HG02938 (cell line): ENCODE measurements at regions not wholly inside any gene's neighbourhood (a gene's known extent, or its start where the extent isn't known, plus 50 kb on each side); places are given as distances from the start of the nearest gene placed in this dataset.

ENCODE experiments used
- ATAC-seq: cut with Tn5 transposase; IDR thresholded peaks from one replicate; pipeline ENCODE4 v1.9.1; 2021; ENCODE audit warnings: mild to moderate bottlenecking, moderate library complexity; ENCODE audit not compliant: unreplicated experiment

DNA sequence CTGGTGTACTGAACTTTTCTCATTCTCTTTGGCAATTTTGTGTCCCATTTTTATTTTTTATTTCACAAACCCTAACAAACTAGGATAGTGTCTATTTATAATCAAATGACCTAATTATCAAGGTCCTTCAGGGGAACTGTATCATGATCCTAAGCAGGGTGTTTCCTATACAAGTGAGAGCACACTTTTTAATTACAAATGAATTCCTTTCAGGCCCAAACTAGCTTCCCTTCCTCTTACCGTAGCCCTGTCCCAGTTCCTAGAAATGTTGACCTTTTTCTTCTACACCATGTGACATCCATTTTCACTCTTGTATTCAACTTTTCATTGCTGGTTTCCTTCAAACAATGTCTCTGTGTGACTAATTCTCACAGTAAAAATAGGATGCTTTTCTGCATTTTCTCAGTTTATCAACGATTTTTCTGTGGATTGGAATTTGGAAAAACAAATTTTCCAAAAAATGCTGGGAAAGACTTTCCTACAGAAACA, 411.4 kb downstream of the CCDC91 start:
- no peak for ATAC-seq

DNA sequence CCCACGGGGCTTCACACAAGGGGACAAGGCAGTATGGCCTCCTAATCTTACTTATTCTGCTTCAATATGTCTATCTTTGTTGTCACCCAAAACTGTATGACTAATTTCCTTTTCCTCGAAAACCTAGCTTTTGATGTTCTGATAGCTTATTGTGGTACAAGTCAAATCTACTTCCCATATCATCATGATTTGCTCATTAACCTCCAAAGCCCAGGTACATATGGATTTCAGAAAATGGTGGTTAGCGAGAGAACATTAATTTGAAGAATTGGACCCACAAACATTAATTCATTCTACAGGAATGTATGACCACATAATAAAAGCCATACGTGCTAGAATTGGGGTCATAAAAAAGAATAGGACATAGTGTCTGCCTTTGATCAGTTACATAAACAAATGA, 412.5 kb downstream of the CCDC91 start:
- ATAC-seq, result no peak

DNA sequence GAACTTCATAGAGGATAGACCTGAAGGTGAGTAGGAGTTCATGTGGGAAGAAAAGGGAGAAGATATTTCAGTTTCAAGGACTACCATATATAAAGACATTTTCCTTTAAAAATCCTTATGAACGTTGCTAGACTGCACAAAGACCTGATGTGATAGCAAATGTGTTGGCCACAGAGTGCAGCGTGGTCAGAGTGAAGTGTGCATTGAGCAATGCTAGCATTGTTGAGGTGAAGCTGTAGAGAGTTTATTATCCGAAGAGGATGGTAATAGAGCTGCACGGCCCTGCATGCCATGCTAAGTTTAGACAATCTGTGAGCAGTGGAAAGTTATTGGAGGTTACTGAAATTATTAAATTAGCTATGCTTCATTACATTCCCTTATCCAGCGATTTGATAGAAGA, 413.0 kb downstream of the CCDC91 start:
- ATAC-seq, result no peak

GRCh38 chr12:28603801-28604200, 413.5 kb downstream of the CCDC91 start:
- no peak for ATAC-seq

- no peak for ATAC-seq
These were observed 414.0 kb downstream of the CCDC91 start for GRCh38 chr12:28604240-28604639.

DNA sequence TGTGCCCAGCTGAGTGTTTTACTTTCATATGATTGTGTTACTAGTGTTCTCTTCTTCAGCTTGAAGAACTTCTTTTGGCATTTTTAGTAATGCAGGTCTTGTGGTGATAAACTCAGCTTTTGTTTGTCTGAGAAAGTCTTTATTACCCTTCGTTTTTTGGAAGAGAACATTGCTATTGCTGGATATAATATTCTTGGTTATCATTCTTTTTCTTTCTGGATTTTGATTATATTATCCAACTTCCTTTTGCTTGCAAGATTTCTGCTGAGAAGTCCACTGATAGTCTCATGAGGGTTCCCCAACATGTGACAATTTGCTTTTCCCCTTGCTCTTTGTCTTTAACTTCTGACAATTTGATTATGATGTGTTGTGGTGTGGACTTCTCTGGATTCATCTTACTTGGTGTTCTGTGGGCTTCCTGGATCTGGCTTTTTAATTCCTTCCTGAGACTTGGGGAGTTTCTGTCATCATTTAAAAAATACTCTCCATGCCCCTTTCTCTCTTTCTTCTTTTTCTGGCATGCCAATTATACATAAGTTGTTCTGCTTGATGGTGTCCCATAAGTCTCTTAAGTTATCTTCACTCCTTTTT, 416.8 kb downstream of the CCDC91 start:
- ATAC-seq, result no peak

DNA sequence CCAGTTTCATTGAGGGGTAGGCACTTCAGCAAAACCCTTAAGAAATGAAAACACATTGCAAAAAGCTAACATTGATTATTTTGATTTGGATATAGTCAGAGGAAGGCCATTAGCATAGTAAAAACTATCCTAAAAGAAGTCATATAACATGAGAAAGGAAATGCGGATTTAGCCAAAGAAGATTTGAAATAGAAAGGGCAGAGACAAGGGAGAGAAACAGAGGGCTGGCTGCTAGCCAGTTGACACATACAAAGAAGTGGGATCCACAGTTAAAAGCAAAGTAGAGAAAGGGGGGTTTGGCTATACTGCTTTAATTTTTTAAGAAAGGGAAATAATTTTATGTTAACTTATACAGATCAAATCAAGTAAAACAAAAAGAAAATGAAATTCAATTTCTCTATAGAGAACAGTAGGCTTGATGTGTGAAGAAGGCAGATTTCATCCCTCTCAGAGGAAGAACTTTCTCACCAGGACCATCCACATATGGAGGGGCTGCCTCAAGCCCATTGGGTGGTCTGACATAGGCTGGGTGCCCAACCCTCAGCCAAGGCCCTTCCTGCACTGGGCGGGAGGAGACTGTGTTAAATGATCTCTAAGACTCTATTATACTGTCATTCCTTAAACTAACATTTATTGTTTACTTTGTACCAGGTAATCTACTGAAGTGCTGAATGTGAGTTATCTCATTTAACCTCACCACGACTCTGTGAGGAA, 420.3 kb downstream of the CCDC91 start:
- no peak for ATAC-seq

DNA sequence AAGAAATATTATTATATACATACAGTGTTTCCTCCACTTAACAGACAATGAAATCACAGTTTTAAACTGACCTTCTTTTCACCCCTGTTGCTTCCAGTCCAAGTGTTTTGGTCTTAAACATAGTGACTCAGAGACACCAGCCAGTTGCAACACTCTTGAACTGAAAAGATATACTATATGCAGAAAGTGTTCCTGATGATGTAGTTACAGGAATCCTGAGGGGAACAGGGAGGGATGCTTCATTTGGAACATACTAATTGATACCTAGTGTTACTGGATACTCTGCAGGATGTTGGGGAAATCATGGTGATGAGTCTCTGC, 420.8 kb downstream of the CCDC91 start:
- ATAC-seq, result no peak

GRCh38 chr12:28611449-28611848, 421.2 kb downstream of the CCDC91 start:
- ATAC-seq, result no peak

DNA sequence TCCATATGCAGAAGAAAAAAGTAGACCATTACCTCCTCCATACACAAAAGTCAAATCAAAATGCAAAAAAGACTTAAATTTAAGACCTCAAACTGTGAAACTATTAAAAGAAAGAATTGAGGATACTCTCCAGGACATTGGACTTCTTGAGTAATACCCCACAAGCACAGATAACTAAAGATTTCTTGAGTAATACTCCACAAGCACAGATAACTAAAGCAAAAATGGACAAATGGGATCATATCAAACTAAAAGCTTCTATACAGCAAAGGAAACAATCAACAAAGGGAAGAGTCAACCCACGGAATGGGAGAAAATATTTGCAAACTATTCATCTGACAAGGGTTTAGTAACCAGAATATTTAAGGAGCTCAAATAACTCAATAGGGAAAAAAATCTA, 427.9 kb downstream of the CCDC91 start:
- ATAC-seq, result no peak

DNA sequence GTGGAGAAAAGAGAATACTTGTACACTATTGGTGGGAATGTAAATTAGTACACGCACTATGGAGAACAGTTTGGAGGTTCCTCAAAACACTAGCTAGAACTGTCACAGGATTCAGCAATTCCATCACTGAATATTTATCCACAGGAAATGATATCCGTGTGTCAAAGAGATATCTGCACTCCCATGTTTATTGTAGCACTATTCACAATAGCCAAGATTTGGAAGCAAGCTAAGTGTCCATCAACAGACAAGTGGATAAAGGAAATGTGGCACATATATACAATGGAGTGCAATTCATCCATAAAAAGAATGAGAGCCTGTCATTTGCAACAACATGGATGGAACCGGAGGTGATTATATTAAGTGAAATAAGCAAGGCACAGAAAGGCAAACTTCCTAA, 428.5 kb downstream of the CCDC91 start:
- no peak for ATAC-seq

DNA sequence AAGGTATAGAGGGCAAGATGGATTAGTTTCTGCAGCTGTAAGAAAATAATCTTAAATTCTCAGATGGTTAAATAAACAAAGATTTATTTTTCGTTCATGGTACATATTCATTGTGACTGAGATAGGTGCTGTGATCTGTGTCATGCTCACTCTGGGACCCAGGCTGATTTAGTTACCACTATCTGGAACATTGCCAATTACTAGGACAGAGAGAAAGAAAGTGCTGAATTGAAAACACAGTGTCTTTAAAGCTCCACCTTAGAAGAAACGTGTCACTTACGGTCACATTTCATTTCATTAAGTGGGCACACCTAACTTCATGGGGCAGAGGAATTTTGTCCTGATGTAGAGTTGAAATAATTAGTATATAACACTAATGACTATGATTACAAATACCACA, 430.0 kb downstream of the CCDC91 start:
- ATAC-seq, result no peak

DNA sequence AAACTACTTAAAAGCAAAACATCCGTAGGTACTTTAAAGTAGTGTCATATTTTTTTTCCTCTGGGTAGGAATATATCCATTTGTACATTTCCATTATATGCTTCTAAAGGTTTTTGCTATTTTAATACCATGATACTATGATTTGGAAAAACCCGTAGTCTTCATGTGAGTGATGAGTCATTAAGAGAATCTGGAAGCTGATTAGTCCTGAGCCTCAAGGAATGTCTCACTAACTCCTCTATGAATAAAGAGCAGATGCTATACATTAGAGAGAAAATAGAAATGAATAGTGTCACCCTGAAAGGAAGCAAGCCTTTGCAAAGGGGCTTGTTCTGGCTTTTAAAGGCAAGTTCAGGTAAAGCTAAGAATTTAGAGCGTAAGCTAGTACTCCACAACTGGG, 432.1 kb downstream of the CCDC91 start:
- no peak for ATAC-seq

DNA sequence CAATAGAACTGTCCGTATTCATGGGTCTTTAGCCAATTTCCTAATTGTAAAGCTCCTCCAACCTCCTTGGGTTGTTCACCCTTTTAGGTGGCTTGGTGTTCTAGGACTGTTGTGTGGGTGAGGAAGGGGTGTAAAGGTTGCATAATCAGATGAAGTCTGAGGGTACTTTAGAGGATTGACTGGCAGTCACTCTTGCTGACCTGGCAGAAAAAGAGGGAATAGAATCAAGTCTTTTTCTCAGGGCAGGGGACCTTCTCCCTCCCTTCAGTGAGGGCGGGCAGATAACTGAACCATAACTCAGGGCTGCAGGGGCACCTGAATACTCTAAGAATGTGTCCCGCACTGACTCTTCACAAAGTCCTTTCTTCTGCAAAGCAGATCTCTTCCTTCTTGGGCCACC, 436.2 kb downstream of the CCDC91 start:
- ATAC-seq, result no peak

DNA sequence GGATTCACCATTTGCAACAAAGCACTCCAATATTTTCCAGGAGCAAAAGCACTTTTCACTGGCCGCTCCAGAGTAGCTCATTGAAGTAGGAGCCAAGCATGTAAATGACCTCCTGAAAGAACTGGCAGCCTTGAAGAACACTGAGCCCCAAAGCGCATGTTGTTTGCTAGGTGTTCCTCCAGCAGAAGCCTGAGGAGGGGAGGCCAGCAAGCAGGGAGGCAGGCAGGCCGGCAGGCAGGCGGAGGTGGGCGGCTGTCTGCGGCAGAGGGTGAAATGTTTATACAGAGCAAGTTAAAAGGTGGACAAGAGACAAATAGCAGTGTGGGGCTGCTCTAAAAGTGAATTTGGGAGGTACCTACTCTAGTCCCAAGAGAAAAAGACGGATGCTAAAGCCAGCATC, 439.4 kb downstream of the CCDC91 start:
- no peak for ATAC-seq

GRCh38 chr12:28631831-28632230, 441.6 kb downstream of the CCDC91 start:
- ATAC-seq, result no peak

DNA sequence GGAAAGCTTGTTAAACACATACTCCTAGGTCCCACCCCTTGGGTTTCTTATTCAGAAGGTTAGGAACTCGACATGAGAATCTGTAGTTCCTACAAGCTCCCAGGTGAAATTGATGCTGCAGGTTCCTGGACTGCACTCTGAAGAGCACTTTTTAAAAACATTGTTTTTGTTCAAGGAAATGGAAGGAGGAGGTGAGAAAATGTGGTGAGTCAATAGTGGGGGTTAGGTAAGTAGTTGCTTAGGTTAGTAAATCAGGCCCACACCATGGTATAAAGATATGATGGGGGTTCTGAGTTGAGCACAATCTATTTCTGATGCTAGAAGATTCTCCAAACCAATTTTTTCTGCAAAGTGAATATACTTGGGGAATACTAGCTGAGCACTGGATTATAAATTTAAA, 450.3 kb downstream of the CCDC91 start:
- no peak for ATAC-seq

GRCh38 chr12:28645436-28645835, 455.2 kb downstream of the CCDC91 start:
- no peak for ATAC-seq

GRCh38 chr12:28645891-28646290, 455.6 kb downstream of the CCDC91 start:
- ATAC-seq, result no peak

- ATAC-seq, result no peak
These were observed 460.6 kb downstream of the CCDC91 start for GRCh38 chr12:28650906-28651305.

DNA sequence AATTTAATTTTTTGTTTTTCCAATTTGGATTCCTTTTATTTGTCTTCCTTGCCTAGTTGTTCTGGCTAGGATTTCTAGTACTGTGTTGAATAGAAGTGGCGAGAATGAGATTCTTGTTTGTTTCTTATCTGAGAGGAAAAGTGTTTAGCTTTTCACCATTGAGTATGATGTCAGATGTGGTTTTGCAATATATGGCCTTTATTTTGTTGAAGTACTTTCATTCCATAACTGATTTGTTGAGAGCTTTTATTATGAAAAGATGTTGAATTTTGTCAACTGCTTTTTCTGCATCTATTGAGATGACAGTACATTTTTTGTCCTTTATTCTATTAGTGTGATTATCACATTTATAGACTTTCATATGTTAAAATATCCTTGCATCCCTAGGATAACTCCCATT, 462.0 kb downstream of the CCDC91 start:
- ATAC-seq, result no peak

DNA sequence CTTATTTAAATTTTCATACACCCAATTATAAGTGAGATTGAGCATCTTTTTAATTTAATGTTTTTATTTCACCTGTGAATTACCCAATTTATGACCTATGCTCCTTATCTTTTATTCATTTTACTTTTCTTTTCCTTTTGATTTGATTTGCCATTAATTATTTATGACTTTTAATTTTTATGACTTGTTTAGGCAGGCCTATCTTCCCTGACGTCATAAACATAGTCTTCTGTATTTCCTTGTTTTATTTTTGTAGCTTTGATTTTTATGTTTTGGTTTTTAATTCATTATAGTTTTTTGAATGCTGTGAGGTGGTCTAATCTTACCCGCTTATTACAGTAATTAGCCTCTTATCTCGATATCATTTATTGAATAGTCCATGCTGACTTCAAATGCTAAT, 467.1 kb upstream of the FAR2 start:
- no peak for ATAC-seq

- no peak for ATAC-seq
These were observed 465.7 kb upstream of the FAR2 start for GRCh38 chr12:28683366-28683765.
